ENCODE measurements at regions not wholly inside any gene's neighbourhood (a gene's known extent, or its start where the extent isn't known, plus 50 kb on each side); places are given as distances from the start of the nearest gene placed in this dataset.
A peak's percentile ranks its signal among the peaks of the same experiment; 100 is the strongest.

DNA sequence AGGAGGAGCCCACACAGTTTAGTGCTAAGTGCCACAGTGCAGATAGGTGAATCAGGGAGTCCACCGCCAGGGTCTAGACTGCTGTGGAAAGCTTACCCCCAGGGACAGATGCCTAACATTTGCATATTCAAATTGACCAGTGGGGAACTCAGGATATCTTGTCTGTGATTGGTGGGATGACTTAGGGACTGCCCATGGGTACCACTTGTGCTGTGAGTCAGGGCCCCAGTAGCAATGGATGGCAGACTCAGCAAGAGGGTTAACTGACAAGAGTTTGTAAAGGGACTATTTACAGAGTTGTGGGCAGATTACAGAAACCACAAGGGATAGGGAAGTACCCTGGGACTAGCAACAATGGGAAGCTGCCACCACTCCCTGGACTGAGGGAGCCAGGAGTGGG, 282.1 kb downstream of the BCOR start:
- Histone ChIP-seq H3K9me3 (ENCODE audit: low read length) (no peaks in the 10 kb centered on the region), H2AFZ (ENCODE audit: low read length) (no peak overlapping the region), H3K79me2 (ENCODE audit: low read length) (no peaks in the 10 kb centered on the region), H3K36me3 (ENCODE audit: low read depth, low read length) (no peaks in the 10 kb centered on the region), H3K9ac (ENCODE audit: low read length) (no peak overlapping the region), H3K27ac (ENCODE audit: low read length) (no peak overlapping the region), H3K9me2 (replicated peaks; ENCODE audit: low read length) (no peaks in the 10 kb centered on the region), H3K4me3 (ENCODE audit: low read length) (no peak overlapping the region), H3F3A (ENCODE audit: low read length, unreplicated experiment) (no peaks in the 10 kb centered on the region), H4K20me1 (ENCODE audit: low read length) (no peaks in the 10 kb centered on the region), H3K4me2 (ENCODE audit: low read length) (no peak overlapping the region), H3K4me1 (ENCODE audit: insufficient read depth, low read length) (peaks cover 36% of the 10 kb centered on the region), H3K27me3 (ENCODE audit: low read length) (no peaks in the 10 kb centered on the region)
- no TSS peak for BruUV-seq (replicated peaks)
- ChIA-PET POLR2A (ENCODE audit: unreplicated experiment) (no interaction called here), CTCF (no interaction called here)
- intact Hi-C loops (cut with micrococcal nuclease), result loop anchor here (10.0 kb wide), 3 partner anchors 139 to 449 kb away; no protein-coding TSS in a partner anchor
- TF ChIP-seq, protein P1, sequence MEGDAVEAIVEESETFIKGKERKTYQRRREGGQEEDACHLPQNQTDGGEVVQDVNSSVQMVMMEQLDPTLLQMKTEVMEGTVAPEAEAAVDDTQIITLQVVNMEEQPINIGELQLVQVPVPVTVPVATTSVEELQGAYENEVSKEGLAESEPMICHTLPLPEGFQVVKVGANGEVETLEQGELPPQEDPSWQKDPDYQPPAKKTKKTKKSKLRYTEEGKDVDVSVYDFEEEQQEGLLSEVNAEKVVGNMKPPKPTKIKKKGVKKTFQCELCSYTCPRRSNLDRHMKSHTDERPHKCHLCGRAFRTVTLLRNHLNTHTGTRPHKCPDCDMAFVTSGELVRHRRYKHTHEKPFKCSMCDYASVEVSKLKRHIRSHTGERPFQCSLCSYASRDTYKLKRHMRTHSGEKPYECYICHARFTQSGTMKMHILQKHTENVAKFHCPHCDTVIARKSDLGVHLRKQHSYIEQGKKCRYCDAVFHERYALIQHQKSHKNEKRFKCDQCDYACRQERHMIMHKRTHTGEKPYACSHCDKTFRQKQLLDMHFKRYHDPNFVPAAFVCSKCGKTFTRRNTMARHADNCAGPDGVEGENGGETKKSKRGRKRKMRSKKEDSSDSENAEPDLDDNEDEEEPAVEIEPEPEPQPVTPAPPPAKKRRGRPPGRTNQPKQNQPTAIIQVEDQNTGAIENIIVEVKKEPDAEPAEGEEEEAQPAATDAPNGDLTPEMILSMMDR (conservative IDR thresholded peaks at IDR 0.05; ENCODE audit: low read depth, low read length), result no peak
- DNase-seq, result peak; percentile 59
- no peak; the same call in 1 of the 2 replicates for ATAC-seq

DNA sequence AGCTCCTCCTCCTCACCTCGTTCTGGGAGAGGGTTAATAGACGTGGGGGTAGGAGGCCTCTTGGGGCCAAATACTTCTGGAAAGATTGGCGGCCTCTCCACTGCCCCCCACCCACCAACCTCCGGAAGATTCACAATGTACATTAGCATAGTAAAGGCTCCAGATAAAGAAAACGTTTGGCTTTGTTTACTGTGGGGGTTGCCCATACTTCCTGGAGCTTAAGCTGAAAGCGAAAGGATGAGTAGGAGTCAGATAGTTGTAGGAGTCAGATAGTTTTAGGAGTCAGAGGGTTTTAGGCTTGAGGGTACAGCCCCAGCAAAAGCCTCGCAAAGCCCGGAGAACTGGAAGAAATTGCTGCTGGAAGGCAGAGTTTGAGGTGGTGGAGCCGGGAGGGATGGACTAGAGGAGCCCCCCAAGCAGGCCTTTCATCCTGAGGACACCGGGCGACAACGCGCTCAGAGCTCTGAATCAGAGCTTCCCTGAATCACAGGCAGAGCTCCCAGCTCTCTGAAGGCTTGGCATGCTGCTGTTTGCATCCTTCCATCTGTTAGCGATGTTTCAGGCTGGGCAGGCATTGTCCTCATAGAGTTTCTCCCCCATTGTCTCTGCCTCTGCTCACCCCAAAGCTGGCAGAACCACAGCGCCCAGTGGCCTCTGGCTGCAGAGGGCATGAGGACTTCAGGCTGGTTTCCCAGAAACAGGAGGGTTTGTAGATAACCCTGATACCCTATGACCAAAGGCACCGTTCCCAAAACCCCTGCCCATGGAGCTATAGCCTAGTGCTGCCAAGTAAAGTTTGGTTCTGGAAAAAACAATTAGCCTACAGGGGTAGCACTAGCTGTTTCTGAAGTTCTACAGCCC, 280.7 kb downstream of the BCOR start:
- POLR2A ChIA-PET (ENCODE audit: unreplicated experiment), result no interaction called here
- H3K4me2 ChIP-seq (ENCODE audit: low read length), result peak overlapping the region; percentile 59
- H3K4me3 ChIP-seq (ENCODE audit: low read length), result no peak overlapping the region
- no TSS peak for BruUV-seq (replicated peaks)
- no peak overlapping the region for H3K9ac ChIP-seq (ENCODE audit: low read length)
- ATAC-seq (peak; percentile 40), DNase-seq (no peak)
- H3F3A ChIP-seq (ENCODE audit: low read length, unreplicated experiment), result no peaks in the 10 kb centered on the region
- CTCF ChIA-PET, result no interaction called here
- H4K20me1 ChIP-seq (ENCODE audit: low read length), result no peaks in the 10 kb centered on the region
- H3K27ac ChIP-seq (ENCODE audit: low read length), result no peak overlapping the region
- no peaks in the 10 kb centered on the region for H3K9me3 ChIP-seq (ENCODE audit: low read length)
- H3K4me1 ChIP-seq (ENCODE audit: insufficient read depth, low read length), result peaks cover 36% of the 10 kb centered on the region
- TF ChIP-seq EZH2 (IDR thresholded peaks at IDR 0.05; ENCODE audit: low read length, unreplicated experiment), result no peak
- no peak for TF ChIP-seq EZH2phosphoT487 (IDR thresholded peaks at IDR 0.05; ENCODE audit: borderline replicate concordance, low read length)
- TF ChIP-seq, protein P1 (conservative IDR thresholded peaks at IDR 0.05; ENCODE audit: low read depth, low read length), result no peak
- no peaks in the 10 kb centered on the region for H3K79me2 ChIP-seq (ENCODE audit: low read length)
- no peaks in the 10 kb centered on the region for H3K36me3 ChIP-seq (ENCODE audit: low read depth, low read length)
- intact Hi-C loops (cut with micrococcal nuclease), result loop anchor here (10.0 kb wide), 3 partner anchors 138 to 448 kb away; no protein-coding TSS in a partner anchor
- no peaks in the 10 kb centered on the region for H3K9me2 ChIP-seq (replicated peaks; ENCODE audit: low read length)
- no peaks in the 10 kb centered on the region for H3K27me3 ChIP-seq (ENCODE audit: low read length)
- no peak overlapping the region for H2AFZ ChIP-seq (ENCODE audit: low read length)

DNA sequence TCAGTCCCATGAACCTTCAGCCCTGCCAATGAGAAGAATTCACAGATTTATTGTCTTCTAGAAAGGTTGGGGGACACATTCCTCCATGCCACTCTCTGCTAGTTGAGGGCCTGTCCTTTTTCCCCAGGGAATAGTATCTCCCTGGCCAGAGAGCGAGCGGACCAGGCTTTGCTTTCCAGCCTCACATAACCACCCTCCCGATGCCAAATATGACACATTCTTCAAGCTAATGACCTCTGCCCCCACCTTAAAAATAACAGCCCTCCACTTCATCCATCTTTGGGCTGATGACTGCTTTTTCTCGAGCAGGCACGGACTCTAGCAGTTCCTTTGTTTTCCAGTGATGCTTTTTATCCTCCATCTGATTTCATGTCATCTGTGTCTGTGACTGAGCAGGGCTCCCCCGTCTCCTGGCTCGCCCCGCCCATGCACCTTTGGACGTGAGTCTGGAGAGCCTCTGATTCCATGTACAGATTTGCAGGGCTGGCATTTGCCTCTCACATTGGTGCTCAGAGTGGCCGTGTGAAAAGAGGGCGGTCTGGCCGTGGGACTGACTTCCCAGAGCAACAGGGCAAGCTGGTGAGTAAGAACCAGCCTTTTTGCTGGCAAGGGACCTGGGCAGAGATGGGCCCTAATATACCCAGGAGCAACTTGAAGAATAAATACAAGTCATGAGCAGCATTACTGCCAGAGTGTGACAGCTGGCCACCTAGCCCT, 279.8 kb downstream of the BCOR start:
- DNase-seq, result no peak
- Histone ChIP-seq H4K20me1 (ENCODE audit: low read length) (no peaks in the 10 kb centered on the region), H3K79me2 (ENCODE audit: low read length) (no peaks in the 10 kb centered on the region), H3K9me3 (ENCODE audit: low read length) (no peaks in the 10 kb centered on the region), H3K27me3 (ENCODE audit: low read length) (no peaks in the 10 kb centered on the region), H3F3A (ENCODE audit: low read length, unreplicated experiment) (no peaks in the 10 kb centered on the region), H3K4me2 (ENCODE audit: low read length) (no peak overlapping the region), H3K9me2 (replicated peaks; ENCODE audit: low read length) (no peaks in the 10 kb centered on the region), H3K27ac (ENCODE audit: low read length) (no peak overlapping the region), H3K4me1 (ENCODE audit: insufficient read depth, low read length) (peaks cover 36% of the 10 kb centered on the region), H3K4me3 (ENCODE audit: low read length) (no peak overlapping the region), H3K9ac (ENCODE audit: low read length) (no peak overlapping the region), H2AFZ (ENCODE audit: low read length) (no peak overlapping the region), H3K36me3 (ENCODE audit: low read depth, low read length) (no peaks in the 10 kb centered on the region)
- ChIA-PET POLR2A (ENCODE audit: unreplicated experiment) (no interaction called here), CTCF (no interaction called here)
- no peak for ATAC-seq
- no TSS peak for BruUV-seq (replicated peaks)
- intact Hi-C loops (cut with micrococcal nuclease), result loop anchor here (10.0 kb wide), 3 partner anchors 137 to 447 kb away; no protein-coding TSS in a partner anchor
- TF ChIP-seq EZH2phosphoT487 (IDR thresholded peaks at IDR 0.05; ENCODE audit: borderline replicate concordance, low read length), result no peak
- TF ChIP-seq, protein P1 (conservative IDR thresholded peaks at IDR 0.05; ENCODE audit: low read depth, low read length), result no peak
- TF ChIP-seq EZH2 (IDR thresholded peaks at IDR 0.05; ENCODE audit: low read length, unreplicated experiment), result no peak
